ENCODE measurements at regions not wholly inside any gene's neighbourhood (a gene's known extent, or its start where the extent isn't known, plus 50 kb on each side); places are given as distances from the start of the nearest gene placed in this dataset.

DNA sequence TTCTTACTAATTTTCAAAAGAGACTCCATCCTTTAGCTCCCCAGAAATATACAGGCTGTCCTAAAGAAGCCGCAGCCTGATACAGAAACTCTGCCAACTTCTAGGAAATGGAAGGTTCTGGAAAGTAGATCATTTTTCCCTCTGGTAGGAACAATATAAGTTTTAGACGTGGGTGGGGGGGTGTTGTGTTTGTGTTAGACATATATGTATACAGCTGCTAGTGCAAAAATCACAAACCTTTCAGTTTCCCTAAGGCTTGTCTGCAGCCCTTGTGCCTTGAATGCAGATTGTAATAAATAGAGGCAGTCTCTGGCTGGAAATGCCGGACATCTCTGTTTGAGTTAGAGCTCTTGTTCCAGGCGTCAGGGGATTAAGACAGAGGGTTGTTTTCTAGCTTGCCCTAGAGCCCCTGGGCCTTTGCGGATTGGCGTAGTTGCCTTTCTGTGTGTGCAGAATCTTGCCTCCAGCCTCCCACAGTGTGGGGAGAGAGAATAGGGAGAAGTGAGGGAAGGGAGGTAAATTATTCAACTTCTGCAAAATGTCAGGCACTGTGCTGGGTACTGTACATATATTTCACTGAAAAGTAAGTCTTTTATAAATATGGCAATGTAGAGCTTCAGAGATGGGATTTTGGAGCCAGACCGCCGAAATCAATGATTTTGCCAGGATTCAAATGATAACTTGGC is 269.7 kb downstream of the PRL start:
- H3K9me3 ChIP-seq, result no peaks in the 10 kb centered on the region
- no peaks in the 10 kb centered on the region for H3K36me3 ChIP-seq
- TF ChIP-seq, protein P1, sequence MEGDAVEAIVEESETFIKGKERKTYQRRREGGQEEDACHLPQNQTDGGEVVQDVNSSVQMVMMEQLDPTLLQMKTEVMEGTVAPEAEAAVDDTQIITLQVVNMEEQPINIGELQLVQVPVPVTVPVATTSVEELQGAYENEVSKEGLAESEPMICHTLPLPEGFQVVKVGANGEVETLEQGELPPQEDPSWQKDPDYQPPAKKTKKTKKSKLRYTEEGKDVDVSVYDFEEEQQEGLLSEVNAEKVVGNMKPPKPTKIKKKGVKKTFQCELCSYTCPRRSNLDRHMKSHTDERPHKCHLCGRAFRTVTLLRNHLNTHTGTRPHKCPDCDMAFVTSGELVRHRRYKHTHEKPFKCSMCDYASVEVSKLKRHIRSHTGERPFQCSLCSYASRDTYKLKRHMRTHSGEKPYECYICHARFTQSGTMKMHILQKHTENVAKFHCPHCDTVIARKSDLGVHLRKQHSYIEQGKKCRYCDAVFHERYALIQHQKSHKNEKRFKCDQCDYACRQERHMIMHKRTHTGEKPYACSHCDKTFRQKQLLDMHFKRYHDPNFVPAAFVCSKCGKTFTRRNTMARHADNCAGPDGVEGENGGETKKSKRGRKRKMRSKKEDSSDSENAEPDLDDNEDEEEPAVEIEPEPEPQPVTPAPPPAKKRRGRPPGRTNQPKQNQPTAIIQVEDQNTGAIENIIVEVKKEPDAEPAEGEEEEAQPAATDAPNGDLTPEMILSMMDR (IDR thresholded peaks at IDR 0.05), result no peak
- TF ChIP-seq EP300 (IDR thresholded peaks at IDR 0.05) (no peak), POLR2AphosphoS5 (IDR thresholded peaks at IDR 0.05) (no peak), POLR2A (IDR thresholded peaks at IDR 0.05) (no peak)
- DNase-seq (ENCODE audit: low spot score in 2 of 2), result no peak
- H3K27me3 ChIP-seq, result no peaks in the 10 kb centered on the region
- peaks cover 13% of the 10 kb centered on the region for H3K4me1 ChIP-seq
- H3K4me3 ChIP-seq, result no peak overlapping the region
- 84% methylated on average over 8 of the region's 8 CpGs for WGBS
- H3K27ac ChIP-seq, result no peak overlapping the region

GRCh38 chr6:22028403-22029090 is 268.3 kb downstream of the PRL start:
- TF ChIP-seq EP300 (IDR thresholded peaks at IDR 0.05) (no peak), POLR2A (IDR thresholded peaks at IDR 0.05) (no peak), POLR2AphosphoS5 (IDR thresholded peaks at IDR 0.05) (no peak)
- TF ChIP-seq, protein P1 (IDR thresholded peaks at IDR 0.05), result no peak
- no peaks in the 10 kb centered on the region for H3K27me3 ChIP-seq
- H3K36me3 ChIP-seq, result no peaks in the 10 kb centered on the region
- 78% methylated on average over 7 of the region's 7 CpGs for WGBS
- DNase-seq (ENCODE audit: low spot score in 2 of 2), result no peak
- H3K4me1 ChIP-seq, result peaks cover 13% of the 10 kb centered on the region
- H3K9me3 ChIP-seq, result no peaks in the 10 kb centered on the region
- H3K4me3 ChIP-seq, result no peak overlapping the region
- no peak overlapping the region for H3K27ac ChIP-seq

GRCh38 chr6:22029171-22029570 is 267.7 kb downstream of the PRL start:
- Histone ChIP-seq H3K4me3 (no peak overlapping the region), H3K27ac (no peak overlapping the region), H3K9me3 (no peaks in the 10 kb centered on the region), H3K36me3 (no peaks in the 10 kb centered on the region), H3K4me1 (peaks cover 13% of the 10 kb centered on the region), H3K27me3 (no peaks in the 10 kb centered on the region)
- no peak for DNase-seq (ENCODE audit: low spot score in 2 of 2)
- WGBS, result 15% methylated on average over 2 of the region's 2 CpGs
- TF ChIP-seq, protein P1 (IDR thresholded peaks at IDR 0.05), result no peak
- TF ChIP-seq POLR2A (IDR thresholded peaks at IDR 0.05), result no peak
- TF ChIP-seq POLR2AphosphoS5 (IDR thresholded peaks at IDR 0.05), result no peak
- no peak for TF ChIP-seq EP300 (IDR thresholded peaks at IDR 0.05)

DNA sequence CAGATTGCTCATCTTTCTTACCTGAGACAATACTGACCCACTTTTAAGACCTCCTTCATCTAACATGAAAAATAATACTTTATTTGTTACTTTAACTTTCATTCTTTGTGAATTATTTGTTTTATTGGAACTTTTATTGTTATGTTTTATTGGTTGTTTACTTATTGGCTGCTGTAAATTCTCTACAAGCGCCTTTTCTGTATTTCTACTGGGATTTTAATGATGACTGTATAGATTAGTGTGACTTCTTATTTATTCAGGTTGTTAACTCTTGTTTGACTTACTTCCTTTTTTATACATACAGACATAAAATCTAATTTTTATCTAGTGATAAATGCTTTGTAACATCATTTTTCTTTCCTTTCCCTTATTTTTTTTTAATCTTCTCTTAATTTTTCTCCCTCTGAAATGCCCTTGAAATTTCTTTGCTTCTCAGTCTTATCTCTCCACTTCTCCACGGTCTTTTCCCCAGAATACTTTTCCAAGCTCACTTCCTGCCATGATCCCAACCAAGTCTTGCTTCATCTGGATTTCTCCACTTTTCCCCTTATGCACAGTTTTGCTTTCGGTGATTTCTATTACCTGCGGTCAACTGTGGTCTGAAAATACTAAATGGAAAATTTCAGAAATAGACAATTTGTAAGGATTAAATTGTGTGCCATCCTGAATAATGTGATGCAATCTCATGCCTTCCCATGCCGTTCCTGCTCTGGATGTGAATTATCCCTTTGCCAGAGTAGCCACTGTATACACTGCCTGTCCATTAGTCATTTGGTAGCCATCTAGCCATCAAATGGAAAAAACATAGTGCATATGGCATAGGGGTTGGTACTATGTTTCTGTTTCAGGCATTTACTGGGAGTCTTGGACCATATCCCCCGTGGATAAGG is 265.9 kb downstream of the PRL start:
- 95% methylated on average over 6 of the region's 6 CpGs for WGBS
- Histone ChIP-seq H3K4me3 (no peak overlapping the region), H3K4me1 (peaks cover 8% of the 10 kb centered on the region), H3K9me3 (no peaks in the 10 kb centered on the region), H3K27me3 (no peaks in the 10 kb centered on the region), H3K36me3 (no peaks in the 10 kb centered on the region), H3K27ac (no peak overlapping the region)
- TF ChIP-seq, protein P1 (IDR thresholded peaks at IDR 0.05), result no peak
- no peak for TF ChIP-seq EP300 (IDR thresholded peaks at IDR 0.05)
- TF ChIP-seq POLR2A (IDR thresholded peaks at IDR 0.05), result no peak
- no peak for TF ChIP-seq POLR2AphosphoS5 (IDR thresholded peaks at IDR 0.05)
- no peak for DNase-seq (ENCODE audit: low spot score in 2 of 2)

DNA sequence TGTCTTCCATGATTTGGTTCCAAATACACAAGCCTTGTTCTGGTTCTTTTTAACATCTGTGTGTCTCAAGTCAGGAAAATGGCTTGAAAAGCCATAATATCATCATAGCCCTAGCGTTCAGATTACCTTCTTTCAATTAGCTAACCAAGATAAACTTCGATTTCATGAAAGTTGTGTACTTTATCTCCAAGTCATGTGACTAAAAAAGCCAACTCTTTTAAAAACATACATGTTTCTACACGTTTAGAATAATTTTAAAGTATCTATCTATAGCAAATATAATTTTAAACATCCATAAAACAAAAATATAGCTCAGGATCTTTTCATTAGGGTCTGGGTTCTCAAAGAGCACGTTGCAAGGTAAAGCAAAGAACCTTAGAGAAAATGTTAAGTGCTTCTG is 261.1 kb downstream of the PRL start:
- Histone ChIP-seq H3K27ac (no peak overlapping the region), H3K27me3 (no peaks in the 10 kb centered on the region), H3K4me1 (no peaks in the 10 kb centered on the region), H3K4me3 (no peak overlapping the region), H3K9me3 (peaks cover 8% of the 10 kb centered on the region), H3K36me3 (no peaks in the 10 kb centered on the region)
- 65% methylated on average over 4 of the region's 4 CpGs for WGBS
- DNase-seq (ENCODE audit: low spot score in 2 of 2), result no peak
- TF ChIP-seq POLR2A (IDR thresholded peaks at IDR 0.05), result no peak

Measured in suprapubic skin (tissue), 4 donors.